ENCODE measurements at regions not wholly inside any gene's neighbourhood (a gene's known extent, or its start where the extent isn't known, plus 50 kb on each side); places are given as distances from the start of the nearest gene placed in this dataset.
A peak's percentile ranks its signal among the peaks of the same experiment; 100 is the strongest.

DNA sequence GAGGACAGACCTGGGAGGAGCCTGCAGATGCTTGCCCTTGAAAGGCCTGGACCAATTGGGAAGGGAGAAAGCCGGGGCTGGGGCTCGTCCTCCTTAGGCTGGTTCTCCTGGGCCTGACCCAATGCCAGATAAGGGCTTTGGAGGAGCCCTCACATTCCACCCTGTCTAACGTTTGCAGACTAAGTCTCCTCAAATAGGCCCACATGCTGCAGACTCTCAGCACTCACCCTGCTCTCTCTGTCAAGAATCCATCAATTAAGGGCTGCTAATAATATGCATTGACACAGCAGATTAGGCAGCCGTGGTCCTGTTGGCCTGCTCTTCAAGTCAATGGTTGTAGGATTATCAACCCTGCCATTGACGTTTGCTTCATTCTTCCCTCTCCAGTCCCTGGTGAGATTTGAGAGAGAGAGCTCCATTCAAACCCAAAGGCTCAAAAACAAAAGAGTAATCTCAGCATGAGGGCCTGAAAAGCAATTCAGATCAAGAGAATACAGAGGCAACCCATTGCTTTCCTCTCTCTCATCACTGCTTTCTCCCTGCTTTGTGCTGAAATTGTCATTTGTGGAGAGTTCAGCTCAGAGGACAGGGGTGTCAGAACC is 167.6 kb downstream of the INSIG2 start:
- DNase-seq, result no peak

DNA sequence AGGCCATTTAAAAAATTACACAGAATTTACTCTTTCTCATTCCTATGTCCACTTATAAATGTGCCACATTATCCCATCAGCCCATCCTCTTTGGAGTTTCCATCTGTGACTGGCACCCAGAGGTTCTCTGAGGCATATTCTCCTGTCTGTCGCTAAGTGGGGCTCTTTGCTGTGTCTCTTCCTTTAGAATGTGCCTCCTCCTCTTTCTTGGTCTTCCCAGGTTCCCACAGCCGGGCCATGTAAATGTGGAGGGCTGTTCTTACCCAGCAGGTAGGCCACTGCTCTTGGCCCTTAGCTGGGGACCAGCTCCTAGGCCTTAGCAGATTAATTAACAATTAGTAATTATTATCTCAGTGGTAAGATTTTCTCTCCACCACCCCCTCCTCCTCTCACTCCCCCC is 167.0 kb downstream of the INSIG2 start:
- DNase-seq, result no peak

DNA sequence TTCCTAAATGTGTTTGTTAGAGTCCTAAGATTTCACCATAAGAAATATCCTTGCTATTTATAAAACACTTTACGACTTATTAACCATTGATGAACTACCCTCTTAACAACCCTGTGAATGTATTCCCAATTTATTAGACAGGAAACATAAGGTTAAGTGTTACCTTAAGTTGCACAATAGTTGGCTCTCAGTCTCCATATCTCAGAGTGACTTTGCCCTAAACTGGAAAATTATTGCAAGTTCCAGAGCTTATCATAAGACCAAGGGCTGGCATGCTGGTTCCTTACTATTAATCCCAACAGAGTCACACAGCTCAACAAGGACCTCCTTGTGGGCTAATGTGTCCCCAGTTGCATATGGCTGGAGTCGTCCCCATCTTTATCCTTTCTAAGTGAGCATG is 165.8 kb downstream of the INSIG2 start:
- DNase-seq, result no peak

DNA sequence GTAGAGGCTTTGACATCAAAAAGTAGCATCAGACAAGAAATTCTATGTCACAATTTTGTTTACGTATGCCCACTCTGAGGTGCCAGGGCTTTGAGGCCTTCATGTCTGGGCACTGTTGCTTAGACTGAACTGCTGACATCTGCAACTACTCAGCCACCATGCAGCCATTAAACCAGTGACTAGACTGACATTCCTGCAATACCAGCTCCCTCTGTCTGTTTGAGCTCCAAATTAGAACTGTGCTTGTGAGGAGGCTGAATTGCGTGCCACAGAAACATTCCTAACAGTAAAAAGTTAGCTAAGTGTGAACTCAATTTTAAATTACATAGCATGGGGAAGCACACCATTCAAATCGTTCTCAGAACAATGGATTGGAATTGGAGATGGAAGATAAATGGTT is 163.2 kb downstream of the INSIG2 start:
- DNase-seq, result no peak

DNA sequence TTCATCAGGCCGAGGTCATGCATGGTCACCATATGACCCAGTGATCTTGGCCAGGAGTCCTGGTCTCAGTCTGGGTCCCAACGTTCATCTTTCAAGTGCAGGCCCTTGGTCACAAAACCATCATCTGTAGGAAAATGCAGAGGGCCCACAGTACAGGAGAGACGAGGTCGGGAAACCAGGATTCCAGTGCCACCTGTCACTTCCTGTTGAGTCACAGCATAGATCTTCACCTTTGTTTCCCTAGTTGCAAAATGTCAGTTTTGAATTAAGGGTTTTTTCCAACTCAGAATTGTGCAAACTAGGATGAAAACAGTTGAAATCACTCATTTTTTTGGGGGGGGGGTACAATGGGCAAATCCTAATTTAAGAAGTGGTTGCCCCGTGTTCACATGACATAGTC is 162.2 kb downstream of the INSIG2 start:
- no peak for DNase-seq

DNA sequence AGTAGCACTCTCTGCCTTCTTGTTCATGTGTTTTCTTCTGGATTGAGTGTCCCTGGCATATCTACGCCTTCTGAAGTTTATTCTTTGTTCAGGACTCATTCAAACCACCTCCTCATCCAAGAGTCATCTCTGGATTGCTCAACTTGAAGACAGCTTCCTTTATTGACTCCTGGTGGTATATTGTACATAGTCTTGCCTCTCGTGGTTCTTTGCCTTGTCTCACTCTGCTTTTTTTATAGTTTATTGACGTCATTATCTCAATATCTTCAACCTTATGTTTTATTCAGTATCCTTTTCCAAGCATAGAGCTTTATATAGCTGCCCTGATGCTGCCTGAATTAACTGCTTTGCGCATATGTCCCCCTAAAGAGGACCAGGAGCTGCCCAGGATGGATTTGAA is 161.7 kb downstream of the INSIG2 start:
- no peak for DNase-seq

DNA sequence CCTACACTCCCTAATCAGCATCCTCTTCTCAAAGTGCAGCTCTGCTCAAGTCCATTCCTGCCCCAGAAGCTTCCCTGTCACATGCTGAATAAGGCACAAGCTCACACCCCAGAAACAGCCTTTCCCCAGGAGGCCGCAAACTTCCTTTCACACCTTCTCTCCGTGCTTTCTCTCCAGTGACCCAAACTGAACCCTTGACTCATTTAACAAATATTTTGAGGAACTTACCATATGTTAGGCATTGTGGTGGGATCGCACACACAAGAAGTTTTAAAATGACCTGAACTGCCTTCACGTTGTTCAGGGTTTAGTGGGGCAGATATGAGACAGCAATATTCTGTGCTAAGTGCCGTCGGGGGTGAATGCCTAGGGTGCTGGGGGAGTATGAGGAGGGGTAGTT is 161.3 kb downstream of the INSIG2 start:
- DNase-seq, result no peak

DNA sequence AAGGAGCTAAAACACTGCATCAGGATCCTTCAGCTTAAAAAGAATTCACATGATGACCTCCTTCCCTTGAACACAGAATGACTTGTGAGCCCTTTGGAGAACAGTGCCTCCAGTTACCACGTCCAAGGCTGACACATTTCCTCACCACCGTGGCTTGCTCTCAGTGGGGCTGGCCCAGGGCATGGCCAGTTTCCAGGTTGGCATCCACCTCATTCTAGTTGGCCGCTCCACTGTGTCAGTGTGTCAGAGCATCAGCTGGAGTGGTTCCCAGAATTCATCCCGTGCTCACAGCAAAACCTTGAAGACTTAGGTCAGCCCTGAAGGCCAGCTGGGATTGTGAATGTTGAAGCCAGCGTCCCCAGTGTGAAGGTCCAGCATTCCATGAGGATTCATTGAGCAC is 158.5 kb downstream of the INSIG2 start:
- peak; percentile 74 for DNase-seq

DNA sequence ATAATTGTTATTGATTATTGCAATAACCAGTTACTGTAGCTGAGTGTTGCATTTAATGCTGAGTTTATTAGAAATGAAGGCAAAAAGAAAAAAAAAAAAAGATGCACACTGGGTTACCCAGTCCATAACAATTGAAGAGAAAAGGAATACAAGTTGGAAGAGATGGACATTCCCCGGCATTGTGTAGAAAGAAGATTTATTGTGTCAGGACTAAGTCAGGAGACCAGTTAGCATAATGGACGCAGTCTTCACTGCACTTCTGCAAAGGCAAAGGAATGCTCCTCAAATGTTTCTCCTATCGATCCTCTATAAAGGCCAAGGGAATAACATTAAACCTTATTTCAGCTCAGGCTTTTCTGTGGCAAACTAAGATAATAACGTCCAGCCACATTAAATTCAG is 157.8 kb downstream of the INSIG2 start:
- DNase-seq, result no peak

DNA sequence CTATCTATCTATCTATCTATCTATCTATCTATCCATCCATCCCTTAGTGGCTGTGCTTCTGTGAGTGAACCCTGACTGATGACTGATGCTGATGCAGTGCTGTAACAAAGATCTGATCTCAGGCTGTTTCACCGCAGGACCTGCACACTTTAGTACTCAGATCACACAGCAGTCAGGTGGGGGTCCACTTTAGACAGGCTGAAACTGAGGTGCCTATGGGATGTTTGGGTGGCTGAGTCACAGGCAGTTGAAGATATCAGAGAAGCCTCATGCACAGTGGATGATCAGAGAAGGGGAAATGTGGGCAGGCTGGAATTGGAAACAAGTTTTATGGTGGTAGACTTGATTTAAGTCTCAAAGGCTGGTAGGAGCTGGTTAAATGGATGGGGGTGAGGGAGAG is 156.4 kb downstream of the INSIG2 start:
- no peak for DNase-seq

DNA sequence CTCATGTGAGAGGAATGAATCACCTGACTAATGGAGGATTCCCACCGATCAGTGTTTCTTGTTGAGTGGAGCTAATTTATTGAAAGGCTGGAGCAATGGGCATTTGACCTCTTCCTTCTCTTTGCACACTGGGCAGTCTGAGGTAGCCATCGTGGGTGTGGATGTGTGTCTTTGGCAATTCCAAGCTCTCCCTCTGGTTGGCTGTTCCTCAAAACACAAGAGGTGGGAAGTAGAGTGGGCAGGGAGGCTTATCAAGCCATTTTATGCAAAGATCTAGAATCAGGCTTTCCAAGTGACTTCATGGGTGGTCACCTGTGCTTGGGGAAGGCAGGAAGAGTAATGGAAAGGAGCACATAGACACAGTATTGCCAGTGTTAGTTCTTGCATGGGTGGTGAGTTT is 154.8 kb downstream of the INSIG2 start:
- no peak for DNase-seq

DNA sequence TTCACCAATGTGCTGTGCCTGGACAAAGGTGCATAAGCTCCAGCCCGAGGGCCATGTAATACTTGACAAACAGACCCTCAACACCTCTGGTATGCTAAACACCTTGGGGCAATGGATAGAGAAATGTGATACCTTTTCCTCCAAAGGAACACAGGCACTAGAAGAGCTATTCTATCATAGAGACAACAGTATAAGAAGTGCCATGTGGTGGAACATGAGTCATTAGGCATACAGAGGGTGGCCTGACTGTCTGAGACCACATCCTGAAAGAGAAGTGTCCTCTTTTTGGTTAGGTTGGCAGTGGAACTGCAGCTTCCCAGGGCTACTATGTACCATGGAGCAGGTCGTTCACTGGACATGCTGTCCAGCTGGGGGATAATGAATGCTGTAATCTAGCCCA is 153.9 kb downstream of the INSIG2 start:
- no peak for DNase-seq

DNA sequence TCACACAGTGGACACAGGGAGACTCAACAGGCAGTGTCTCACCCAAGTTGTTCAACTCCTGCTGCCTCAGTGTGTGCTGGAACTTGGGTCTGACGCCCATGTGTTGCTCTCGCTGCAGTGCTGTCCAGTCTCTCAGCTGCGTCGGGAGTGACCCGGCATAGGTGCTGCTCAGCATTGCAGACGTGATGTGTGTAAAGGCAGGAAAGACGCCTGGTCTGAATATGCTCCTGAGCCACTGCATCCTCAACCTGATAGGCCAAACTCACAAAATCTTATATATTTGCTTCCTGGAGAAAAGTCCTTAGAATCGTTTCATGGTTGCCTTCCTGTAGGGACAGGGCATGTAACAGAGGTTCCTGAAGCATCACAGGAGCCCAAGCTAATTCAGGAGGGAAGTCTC is 152.9 kb downstream of the INSIG2 start:
- no peak for DNase-seq

DNA sequence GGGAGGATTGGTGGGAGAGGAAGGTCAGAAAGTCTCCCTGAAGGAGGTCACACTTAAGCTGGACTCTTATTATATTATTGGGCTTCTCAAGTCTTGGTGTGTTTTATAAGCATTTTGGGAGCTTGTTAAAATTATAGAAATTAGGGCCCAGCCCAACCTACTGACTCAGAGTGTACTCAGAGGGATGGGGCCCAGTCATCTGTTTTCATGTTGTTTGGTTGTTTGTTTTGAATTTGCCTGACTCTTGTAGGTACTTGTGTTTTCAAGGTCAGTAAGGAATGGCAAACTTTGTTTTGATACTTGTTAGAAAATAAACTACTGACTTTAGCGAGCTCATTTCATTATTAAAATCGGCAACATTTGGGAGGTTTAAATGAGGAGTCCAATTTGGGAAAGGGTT is 152.0 kb downstream of the INSIG2 start:
- no peak for DNase-seq

DNA sequence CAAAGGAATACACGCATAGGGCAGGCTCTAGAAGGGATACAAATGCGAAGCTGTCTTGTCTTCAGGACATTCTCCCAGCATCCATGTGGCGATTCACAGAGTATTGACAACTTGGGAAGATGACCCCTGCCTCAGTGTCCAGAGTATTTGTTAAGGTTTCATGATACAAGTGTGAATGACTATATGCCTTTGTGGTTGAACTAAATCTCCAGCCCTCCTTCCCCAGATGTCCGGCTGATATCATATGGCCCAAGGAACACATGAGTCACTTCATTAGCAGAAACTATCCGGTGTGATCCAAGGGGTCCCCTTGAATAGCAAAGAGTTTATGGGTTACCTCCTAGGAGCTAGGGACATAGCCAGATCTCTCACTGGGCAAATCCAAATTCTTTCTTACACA is 151.0 kb downstream of the INSIG2 start:
- DNase-seq, result no peak

DNA sequence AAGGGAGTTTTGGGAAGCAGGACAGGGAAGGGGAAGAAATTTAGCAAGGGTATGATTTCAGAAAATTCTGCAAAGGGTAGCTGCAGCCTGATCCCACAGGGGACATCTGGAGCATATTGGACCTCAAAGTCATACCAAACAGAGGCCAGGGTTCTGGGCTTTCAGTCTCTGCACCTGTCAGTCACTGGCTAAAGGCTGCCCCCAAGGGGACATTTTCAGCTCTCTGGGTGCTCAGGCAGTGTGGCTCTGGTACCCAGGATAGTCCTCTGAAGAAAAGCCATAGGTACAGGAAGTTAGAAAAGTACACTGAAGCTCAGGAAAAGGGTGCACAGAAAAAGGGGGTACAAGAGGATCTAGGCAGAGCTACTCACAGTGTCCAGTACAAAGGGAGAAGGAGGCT is 149.2 kb downstream of the INSIG2 start:
- DNase-seq, result no peak

DNA sequence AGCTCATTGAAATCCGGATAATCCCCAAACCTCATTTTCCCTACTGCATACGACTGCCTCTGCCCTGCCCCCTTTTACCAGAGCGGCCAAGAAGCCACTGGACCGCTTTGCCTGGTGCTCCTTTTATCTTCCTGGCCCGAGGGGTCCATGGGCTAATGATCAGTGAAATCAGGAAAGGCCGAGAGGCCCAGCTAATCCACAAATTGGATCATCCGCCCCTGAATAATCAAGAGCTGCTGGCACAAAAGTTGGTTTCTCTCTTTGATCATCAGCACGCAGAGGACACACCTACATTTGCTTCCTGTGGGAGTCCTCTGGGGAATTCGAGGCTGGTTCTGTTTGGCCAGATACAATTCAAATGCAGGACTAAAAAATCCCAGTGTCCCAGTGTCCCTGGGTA is 144.5 kb downstream of the INSIG2 start:
- no peak for DNase-seq

DNA sequence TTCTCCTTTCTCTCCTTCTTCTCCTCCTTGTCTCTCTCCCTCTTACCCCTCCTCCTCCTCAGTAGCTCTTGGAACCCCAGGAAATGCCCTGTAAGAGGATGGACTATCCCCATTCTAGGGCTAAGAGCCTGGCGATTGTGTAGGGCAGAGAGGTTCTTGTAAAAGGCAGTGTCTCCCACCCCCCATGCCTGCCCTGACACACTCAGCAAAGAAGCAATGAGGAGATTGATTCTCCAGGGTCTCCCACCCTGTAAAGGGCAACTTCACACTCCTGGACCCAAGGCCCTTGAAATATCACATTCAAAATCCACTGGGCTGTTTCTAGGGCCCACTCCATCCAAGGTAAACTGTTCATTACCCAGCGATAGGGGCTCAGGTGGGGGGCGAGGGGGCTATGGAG is 144.1 kb downstream of the INSIG2 start:
- no peak for DNase-seq

DNA sequence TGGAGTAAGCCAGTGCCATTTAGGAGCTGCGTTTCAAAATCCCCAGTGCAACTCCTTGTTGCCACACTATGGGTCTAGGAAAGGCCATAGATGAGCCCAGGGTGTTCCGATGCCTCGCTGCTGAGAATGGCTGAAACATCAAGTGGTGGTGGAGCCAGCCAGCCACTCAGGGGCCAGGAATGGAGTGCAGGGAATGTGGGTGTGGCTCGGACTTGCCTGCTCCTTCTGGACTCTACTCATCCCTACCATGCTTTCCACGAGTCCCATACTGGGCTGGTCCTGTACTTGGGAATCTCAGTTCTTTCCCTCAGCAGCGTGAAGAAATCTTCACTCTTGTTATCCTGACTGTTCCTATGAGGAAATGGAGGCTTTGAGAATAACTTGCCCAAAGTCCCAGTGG is 143.5 kb downstream of the INSIG2 start:
- no peak for DNase-seq

DNA sequence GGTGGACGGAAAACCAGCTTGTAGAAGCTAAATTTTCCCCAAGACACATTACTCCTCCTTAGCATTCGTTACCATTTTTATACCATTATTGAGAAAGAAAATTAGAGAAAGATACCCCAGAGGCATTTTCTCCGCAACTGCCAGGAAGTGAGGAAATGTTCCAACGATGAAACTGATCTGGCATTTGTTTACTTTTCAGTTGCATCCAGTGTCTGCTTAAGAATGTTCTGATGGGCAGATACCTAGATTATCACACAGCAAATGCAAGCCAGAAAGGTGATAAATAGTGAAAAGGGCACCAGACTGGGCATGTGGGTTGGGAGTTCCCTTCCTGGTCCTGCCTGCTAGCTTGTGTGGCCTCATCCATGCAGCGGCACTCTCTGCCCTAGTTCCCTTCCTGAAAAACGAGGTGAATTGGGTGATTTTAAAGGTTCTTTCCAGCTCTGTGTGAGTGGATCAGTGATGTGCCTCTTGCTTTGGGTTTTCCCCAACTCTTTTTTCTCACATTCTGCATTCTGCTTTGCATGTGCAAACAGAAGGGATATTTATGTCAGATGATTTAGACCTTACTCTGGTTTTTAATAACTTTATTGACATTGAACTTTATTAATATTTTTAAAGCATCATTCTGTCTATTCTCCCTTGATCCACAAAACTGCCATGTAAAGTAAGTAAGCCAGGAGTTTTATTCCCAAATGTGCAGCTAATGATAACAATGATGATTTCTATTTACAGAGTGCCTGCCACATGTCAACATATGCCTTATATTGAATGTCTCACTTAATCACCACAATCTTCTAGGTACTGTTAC is 139.6 kb downstream of the INSIG2 start:
- DNase-seq, result no peak

DNA sequence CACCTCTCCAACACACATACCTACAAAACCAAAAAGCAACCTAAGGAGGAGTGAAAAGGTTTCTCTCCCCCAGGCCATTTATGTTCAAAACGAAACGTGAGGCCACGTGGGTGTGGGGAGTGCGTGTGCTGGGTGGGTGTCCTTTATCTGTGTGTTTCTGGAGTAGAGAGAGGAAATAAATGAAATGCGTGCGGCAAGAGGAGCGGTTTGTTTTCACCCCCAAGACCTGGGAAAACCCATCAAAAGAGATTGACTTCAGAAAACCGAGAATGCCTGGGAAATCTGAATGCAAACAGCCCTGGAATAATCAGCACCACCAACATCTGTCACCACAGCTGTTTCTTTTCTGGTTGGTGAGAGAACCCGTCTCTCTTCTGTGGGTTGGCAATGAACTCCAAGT is 137.4 kb downstream of the INSIG2 start:
- DNase-seq, result no peak

DNA sequence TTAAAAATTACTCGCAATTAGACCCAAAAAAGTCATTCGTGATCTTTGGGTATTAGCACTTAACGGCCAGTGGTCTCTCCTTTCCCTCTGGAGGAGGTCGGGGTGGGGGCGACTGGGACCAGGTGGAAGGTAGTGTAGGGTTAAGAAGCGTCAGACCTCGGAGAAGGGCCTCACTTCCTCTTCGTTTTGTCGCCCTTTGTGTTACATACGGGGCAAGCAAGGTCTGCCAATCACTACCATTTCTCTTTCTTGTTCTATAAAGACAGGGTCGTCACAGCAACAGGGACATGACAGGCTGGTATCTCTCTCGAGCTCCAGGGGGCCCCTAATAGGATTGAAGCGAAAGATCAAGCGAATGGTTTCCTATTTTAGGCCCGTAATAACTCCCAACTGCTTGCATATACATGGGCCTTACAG is 136.6 kb downstream of the INSIG2 start:
- no peak for DNase-seq

DNA sequence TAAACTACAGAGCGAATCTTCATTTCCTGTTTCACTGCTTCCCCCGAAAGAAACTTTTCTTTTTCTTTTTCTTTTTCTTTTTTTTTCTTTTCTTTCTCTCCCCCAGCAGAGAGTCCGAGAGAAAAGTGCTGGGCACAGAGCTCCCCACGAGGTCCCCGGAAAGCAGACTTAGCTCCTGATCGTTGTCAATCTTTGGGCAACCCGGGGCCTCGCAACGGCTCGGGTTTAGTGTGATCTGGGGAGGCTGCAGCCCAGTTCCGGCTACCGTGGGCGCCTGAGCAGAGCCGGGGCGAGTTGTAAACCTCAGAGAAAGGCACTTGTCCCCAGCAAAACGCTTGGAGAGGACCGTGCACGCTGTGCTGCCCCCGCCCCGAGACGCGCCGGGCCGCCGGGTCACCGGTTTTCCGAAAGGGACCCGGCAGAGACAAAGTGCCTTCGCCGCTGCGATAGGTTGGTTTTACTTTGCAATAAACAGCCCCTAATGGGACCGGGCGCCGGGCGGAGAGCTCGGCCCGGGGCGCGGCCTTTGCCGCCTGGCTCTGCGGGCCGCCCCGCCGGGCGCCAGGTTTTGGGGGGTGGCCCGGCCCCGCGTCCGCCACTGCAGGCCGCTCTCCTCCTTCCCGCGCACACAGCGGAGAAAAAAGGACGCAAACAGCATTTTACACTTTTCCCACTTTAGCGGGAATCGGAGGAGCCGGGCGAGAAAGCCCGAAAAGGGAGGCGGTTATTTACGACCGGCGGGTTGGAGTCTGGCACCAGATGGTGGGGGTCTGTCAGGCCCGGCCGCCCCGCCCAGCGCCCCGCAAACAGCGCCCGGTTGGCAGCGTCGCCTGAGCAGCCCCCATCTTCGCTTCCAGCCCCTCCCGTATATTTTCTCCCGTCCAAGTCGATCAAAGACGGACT is 136.0 kb downstream of the INSIG2 start:
- no peak for DNase-seq

DNA sequence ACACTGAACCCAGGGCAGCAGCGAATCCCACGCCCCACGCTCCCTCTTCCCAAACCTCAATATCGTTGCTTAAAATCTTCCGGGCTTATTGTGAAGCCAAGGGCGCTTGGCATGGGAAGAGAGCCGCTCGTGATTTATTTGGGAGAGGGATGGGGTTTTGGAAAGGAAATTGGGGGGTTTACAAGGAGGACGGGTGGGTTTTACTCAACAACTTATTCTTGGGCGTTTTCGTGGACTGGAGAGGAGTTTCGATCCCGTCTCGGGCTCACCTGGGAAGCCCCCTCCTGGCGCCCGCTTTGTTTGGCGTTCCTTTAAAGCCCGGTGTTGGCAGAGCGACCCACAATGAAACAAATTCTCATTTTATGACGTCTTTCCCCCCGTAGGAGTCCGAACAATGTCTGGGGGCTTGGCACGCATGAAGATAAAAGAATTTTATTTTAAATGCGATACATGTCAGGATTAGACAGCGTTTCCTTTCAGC is 135.3 kb downstream of the INSIG2 start:
- no peak for DNase-seq

All from GOT3 (cell line).